NCI-H2081 (cell line): ENCODE measurements at regions not wholly inside any gene's neighbourhood (a gene's known extent, or its start where the extent isn't known, plus 50 kb on each side); places are given as distances from the start of the nearest gene placed in this dataset.
"Not testable (repeated sequence)": the region's sequence is repeated elsewhere in the genome, so short reads cannot be mapped to it uniquely, and the experiment has no call there.

Source experiments
- DNase-seq, 2 experiments: peaks; one replicate each; lab custom pipeline; 2025; lab: John Stamatoyannopoulos, UW

DNA sequence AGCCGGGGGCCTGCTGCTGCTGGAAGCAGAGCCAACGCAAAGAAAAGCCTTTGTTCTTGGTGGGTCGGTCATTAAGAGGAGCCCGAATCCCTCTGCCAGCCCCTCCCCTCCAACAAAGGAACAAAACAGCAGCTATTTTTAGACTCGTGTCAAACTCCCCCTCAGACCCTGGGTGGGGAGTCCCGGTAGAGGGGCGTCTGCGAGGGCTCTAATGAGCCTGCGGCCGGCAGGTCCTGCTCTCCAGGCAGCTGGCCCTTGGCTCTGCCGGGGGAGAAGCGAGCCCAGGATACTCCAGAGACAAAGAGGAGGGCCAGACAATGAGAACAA is 114.0 kb downstream of the LHX2 start:
- DNase-seq: no peak

DNA sequence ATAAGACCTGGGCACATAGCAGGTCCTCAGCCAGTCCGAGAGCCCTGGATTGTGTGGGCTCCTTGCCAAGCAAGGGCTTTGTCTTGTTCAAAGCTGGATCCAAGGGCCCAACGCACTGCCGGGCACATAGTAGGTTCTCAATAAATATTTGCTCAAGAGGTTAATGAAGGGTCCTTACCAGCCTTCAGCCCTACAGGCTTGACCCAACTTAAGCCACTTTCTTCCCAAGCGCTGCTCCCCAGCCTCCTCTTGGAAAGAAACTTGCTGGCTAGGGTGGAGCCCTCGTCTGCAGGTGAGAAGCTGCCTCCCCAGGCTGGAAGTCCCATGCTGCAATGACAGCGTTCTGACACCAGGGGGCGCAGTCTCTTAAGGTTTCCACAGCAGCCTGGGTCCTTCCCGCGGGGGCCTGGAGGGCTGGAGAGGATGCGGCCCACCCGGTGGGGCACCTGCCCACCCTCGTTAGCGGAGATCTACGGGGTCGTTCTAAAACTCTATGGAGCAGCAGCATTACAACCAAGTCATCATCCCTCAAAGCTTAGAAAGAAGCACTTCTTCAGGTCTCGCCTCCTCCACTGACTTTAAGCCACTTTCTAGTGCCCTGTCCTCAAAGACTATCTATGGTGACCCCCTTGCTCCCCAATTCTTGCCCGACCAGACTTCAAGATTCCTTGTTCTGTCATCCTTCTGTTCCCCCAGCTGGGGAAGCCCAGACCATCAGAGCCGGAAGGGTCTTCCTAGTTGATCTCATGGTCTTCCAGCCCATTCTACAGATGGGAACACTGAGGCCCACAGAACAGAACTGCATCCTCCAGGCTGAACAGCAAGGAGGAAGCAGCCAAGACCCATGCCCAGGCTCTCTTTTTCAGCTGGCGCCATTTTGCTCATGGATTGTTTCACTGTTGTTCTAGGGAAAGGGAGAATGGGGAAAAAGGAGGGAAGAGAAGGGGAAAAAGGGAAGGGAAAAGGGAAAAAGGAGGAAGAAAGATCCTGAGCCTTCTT is 115.4 kb downstream of the LHX2 start:
- DNase-seq: peak; percentile 60 to 74

DNA sequence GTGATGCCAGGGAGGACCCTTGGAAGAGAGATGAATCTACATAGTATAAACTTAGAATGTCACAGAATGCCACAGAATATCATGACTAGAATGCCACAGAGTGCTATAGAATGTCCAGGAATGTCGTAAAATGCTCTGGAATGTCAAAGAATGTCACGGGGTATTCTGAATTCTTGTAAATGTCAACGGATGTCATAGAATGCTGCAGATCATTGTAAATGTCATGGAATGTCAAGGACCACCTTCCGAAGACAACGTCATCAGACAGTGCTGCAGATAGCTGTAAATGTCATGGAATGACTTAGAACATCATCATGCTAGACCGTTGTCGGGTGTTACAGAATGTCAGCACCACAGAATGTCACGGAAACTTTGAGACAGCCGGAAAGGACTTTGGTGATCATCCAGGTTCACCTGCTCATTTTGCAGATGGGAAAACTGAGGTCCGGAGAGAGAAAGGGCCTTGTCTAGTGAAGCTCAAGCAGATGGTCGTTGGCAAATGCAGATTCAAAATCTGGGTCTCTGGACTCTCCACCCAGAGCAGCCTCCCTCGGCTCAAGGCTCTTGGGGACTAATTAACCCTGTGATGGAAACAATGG is 117.1 kb downstream of the LHX2 start:
- DNase-seq: no peak

- DNase-seq: no peak
Observed at GRCh38 chr9:124130277-124131075, 118.9 kb downstream of the LHX2 start.

- not testable (repeated sequence) for DNase-seq
Observed at GRCh38 chr9:124131518-124131917, 120.0 kb downstream of the LHX2 start.

DNA sequence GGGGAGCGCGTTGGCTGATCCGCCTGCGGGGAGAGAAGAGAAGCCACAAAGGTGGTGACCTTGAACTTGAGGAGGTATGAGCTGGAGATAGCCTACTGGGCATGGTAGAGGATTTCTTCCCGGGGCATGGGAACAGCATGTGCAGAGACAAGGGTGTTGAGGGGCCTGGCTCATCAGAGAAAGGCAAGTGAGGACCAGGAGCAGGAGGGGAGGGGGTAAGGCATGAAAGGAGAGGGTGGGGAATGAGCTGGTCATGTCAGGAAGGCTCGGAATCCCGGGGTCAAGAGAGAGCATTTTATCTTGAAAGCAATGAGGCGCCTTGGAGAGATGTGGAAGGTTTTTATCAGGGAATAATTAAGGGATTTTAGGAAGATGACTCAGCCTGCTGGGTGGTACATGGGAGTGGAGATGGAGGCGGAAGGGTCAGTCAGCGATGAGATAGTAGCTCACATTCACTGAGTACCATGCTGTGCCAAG is 121.1 kb downstream of the LHX2 start:
- no peak for DNase-seq

GRCh38 chr9:124133727-124134126 is 122.2 kb downstream of the LHX2 start:
- DNase-seq: peak; percentile 4 to 17

DNA sequence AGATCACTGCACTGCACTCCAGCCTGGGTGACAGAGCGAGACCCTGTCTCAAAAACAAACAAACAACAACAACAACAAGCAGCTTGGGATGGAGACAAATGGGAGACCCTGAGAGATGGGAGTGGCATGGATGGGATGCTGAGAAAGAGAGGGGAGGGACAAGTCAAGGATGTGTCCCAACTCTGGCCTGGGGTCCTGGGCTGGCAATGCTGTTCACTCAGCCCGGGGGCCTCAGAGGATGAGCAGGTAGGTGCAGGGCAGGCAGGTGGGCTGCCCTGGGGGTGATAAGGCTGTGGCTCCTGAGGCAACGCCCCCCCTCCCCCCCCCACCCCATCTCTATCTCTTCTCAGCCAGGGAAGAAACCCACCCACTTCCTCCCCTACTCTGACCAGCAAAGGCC is 123.0 kb downstream of the LHX2 start:
- DNase-seq: no peak

GRCh38 chr9:124135813-124136365 is 121.9 kb upstream of the NEK6 start:
- DNase-seq: no peak

DNA sequence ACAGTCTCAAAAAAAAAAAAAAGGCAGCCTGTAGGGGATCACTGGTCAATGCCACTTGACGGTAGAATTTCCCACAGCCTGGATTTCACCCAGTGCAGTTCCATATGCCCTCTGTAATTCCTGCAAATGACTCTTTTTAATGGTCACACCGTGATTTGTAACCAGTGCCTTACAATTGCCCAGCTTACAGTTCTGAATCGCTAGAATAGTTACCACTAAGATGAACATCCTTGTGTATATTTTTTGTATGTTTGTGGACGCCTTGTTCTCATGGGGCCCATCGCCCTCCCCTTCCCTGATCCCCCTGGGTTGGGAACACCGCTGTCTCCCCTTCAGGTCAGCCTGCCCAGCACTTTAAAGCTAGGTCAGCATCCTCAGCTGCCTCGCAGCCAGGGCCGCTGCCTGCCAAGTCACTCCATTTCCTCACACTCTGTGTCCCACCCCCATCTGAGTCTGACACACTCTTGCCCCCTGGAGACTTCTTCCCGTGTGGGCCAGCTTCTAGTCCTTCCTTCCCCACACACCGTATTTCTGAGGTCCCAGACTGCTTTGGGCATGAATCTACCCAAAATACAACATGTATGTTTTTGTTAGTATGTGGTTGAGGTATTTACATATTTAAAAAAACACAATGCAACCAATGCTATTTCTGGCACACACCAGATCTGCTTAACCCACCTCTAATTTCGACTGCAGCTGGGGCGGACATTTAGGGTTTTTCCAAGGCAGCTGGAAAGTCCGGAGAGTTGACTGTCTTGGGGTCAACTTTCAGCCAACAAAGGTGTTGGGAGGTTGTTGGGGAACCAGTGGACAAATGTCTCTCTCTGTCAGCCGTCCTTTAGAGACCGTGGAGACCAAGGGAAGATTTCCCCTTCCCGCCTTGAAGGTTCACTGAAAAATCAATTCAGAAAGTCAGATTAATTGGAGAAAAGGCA is 120.5 kb upstream of the NEK6 start:
- DNase-seq: no peak

GRCh38 chr9:124137944-124138335 is 119.8 kb upstream of the NEK6 start:
- no peak for DNase-seq

GRCh38 chr9:124139001-124139400 is 118.7 kb upstream of the NEK6 start:
- DNase-seq: no peak

- DNase-seq: no peak
Observed at GRCh38 chr9:124140941-124141568, 116.7 kb upstream of the NEK6 start.

DNA sequence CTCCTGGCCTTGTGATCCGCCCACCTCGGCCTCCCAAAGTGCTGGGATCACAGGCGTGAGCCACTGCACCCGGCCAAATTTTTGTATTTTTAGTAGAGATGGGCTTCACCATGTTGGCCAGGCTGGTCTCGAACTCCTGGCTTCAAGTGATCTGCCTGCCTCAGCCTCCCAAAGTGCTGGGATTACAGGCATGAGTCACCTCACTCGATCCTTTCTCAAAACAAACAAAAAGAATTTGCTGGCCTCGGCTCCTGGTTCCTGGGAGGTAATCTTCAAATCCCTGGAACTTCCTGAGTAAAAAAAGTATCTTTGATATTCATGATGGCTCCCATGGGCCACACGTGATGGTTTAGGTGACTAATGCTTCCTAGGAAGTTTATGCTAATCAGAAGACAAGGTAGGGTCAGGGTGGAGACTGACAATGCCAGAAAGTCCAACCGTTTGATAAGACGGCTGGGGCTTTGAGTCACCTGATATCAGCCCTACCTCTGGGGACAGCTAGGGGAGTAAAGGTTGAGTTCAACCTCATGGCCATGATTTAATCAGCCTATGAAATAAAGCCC is 113.1 kb upstream of the NEK6 start:
- not testable (repeated sequence) for DNase-seq

DNA sequence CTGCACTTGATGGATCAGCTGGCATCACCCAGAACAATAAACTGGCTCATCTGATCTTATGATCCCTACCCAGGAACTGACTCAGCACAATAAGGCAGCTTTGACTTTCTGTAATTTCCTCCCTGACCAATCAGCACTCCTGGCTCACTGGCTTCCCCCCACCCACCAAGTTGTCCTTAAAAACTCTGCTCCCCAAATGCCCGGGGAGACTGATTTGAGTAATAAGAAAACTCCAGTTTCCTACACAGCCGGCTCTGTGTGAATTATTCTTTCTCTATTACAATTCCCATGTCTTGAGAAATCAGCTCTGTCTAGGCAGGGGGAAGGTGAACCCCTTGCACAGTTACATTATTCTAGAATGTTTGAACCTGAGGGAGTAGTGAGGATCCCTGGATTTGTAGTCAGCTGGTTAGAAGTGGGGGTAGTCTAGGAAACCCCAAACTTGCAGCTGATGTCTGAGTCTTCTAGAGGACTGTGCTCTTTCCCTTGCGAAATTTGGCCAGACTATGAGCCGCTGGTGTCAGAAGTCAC is 111.7 kb upstream of the NEK6 start:
- DNase-seq: no peak

GRCh38 chr9:124149992-124150391 is 107.8 kb upstream of the NEK6 start:
- DNase-seq: no peak

DNA sequence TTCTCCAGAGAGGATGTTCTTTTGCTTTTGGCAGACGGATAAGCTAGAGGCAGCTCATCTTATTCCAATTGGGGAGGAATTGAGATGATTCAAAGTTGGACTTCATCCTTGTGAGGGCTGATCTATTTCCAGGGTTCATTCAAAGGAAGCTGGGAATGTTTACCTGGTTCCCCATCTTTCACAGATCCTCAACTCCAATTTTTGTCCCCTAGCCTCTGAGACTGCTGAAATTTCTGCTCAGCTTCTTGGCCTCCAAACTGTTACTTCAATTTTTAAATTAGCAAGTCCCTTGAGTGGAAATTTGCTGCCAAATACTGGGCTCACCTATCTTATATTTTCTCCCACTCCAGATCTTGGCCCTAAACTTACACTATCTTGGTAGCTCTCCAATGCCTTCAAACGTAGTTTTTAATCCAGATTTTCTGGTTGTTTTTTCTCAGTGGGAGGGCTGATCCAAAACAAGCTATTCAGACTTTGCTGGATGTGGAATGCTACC is 93.9 kb upstream of the NEK6 start:
- DNase-seq: no peak

DNA sequence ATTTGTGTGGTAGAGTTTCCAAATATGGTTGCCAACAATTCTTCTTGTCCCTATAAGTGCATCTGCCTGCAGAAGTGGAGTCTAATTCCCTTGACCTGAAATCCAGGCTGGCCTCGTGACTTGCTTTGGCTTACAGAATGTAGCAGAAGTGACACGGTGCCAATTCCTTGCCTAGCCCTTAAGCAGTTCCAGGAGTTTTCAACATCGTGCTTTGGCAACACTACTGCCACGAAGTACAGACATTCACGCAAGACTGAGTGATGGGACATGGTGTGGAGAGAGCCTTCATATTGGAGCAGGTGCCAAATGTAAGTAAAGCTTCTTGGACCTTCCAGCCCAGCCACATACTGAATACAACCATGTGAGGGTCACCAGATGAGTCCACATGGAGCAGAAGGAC is 92.9 kb upstream of the NEK6 start:
- no peak for DNase-seq

DNA sequence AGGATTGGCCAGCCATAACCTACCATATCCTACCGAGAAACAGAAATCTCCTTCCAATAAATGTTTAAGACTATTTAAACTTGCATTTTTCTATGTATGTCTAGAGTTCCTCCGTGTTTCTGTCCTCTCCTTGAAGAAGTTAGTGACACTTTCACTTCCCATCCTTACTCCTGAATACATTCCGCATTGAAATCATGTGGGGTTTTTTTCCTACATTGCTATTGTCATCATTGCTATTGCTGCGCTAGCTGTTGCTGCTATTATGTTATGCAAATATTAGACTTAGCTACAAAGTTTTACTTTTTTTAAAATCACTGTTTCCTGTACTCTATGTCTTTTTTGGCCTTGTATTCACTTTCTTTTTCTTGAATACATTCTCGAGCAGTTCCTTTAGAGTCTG is 83.3 kb upstream of the NEK6 start:
- DNase-seq: no peak

GRCh38 chr9:124177522-124177921 is 80.2 kb upstream of the NEK6 start:
- DNase-seq: not testable (repeated sequence)
